ENCODE measurements at regions not wholly inside any gene's neighbourhood (a gene's known extent, or its start where the extent isn't known, plus 50 kb on each side); places are given as distances from the start of the nearest gene placed in this dataset.

- TF ChIP-seq, protein P1, sequence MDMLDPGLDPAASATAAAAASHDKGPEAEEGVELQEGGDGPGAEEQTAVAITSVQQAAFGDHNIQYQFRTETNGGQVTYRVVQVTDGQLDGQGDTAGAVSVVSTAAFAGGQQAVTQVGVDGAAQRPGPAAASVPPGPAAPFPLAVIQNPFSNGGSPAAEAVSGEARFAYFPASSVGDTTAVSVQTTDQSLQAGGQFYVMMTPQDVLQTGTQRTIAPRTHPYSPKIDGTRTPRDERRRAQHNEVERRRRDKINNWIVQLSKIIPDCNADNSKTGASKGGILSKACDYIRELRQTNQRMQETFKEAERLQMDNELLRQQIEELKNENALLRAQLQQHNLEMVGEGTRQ (CRISPR knock-in tag; IDR thresholded peaks at IDR 0.05) = no peak
- TF ChIP-seq NR3C1 (CRISPR knock-in tag; conservative IDR thresholded peaks at IDR 0.05; ENCODE audit: low read depth) = no peak
- TF ChIP-seq, protein P2, sequence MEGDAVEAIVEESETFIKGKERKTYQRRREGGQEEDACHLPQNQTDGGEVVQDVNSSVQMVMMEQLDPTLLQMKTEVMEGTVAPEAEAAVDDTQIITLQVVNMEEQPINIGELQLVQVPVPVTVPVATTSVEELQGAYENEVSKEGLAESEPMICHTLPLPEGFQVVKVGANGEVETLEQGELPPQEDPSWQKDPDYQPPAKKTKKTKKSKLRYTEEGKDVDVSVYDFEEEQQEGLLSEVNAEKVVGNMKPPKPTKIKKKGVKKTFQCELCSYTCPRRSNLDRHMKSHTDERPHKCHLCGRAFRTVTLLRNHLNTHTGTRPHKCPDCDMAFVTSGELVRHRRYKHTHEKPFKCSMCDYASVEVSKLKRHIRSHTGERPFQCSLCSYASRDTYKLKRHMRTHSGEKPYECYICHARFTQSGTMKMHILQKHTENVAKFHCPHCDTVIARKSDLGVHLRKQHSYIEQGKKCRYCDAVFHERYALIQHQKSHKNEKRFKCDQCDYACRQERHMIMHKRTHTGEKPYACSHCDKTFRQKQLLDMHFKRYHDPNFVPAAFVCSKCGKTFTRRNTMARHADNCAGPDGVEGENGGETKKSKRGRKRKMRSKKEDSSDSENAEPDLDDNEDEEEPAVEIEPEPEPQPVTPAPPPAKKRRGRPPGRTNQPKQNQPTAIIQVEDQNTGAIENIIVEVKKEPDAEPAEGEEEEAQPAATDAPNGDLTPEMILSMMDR (IDR thresholded peaks at IDR 0.05) = no peak
- TF ChIP-seq ZNF396 (CRISPR knock-in tag; IDR thresholded peaks at IDR 0.05; ENCODE audit: borderline replicate concordance) = no peak
- TF ChIP-seq, protein P3, sequence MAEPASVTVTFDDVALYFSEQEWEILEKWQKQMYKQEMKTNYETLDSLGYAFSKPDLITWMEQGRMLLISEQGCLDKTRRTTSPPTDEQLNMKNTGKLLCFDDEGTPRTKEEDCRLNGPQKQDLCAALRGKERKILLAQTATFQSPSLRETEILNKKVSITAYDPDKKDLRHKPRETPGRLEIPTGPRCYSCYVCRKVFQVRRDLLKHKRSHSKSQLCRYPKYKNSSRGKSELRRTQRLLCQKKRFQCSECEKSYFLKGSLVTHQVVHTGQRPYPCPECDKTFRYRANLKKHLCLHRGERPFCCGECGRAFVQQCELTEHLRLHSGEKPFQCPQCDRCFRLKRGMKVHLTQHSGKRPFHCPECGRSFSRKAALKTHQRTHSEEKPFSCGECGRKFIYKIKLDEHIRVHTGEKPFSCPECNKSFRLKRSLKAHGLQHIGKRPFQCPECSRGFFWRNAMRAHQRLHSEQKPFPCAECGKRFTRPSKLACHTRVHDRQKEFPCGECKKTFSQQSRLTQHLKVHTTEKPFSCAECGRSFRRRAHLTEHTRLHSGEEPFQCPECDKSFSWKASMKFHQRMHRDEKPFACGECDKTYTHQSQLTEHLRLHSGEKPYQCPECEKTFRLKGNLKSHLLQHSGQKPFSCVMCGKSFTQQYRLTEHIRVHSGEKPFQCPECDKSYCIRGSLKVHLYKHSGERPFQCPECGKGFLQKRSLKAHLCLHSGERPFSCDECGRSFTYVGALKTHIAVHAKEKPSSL (CRISPR knock-in tag; conservative IDR thresholded peaks at IDR 0.05) = no peak
- TF ChIP-seq, protein P4, sequence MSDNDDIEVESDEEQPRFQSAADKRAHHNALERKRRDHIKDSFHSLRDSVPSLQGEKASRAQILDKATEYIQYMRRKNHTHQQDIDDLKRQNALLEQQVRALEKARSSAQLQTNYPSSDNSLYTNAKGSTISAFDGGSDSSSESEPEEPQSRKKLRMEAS (CRISPR knock-in tag; IDR thresholded peaks at IDR 0.05) = no peak
- no peak for TF ChIP-seq CREB1 (CRISPR knock-in tag; IDR thresholded peaks at IDR 0.05)
Observed at GRCh38 chr6:40953486-40953885, 85.5 kb downstream of the UNC5CL start.
